Astrocyte of the cerebellum (primary cell): ENCODE measurements at regions not wholly inside any gene's neighbourhood (a gene's known extent, or its start where the extent isn't known, plus 50 kb on each side); places are given as distances from the start of the nearest gene placed in this dataset.

Source experiments
- DNase-seq: peaks from one replicate; pipeline ENCODE4 v3.0.0-alpha.2; 2011; ENCODE audit warnings: low read depth
- H3K4me3 ChIP-seq: 2 replicates; pipeline ENCODE4 v1.5.1; 2011; ENCODE audit warnings: mild to moderate bottlenecking, low read depth, low read length, moderate library complexity
- CTCF ChIP-seq: IDR thresholded peaks from 2 replicates; pipeline ENCODE4 v1.5.1; 2012; ENCODE audit warnings: low read length, low read depth, moderate library complexity, mild to moderate bottlenecking; ENCODE audit errors: missing control alignments
- in situ Hi-C: cut with HindIII; loops from 2 replicates; pipeline ENCODE4 v1.10.0; 2017; ENCODE audit warnings: low sequenced_read_pairs

GRCh38 chr3:159624616-159625015 is 364.0 kb upstream of the IL12A start:
- in situ Hi-C loops = no loop called here
- no peak for DNase-seq
- TF ChIP-seq CTCF = no peak
- H3K4me3 ChIP-seq = no peak overlapping the region

- no peak for TF ChIP-seq CTCF
These were observed 363.0 kb upstream of the IL12A start for GRCh38 chr3:159625594-159625993.

DNA sequence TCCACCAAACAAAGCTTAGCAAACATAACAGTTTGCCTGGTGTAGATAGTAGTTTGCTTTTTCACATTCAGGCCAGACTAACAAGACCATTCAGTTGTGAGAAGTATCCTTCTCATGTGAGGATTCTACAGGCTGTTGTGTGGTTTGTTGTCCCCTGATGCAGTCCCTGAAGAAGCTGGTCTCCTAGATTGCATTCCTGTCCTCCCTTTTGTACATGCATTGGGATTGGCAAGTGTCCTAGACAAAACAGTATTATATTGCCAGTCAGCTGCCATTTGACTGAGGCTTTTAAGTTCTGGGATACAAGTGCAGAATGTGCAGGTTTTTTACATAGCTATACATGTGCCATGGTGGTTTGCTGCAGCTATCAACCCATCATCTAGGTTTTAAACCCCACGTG is 362.0 kb upstream of the IL12A start:
- no peak overlapping the region for H3K4me3 ChIP-seq
- TF ChIP-seq CTCF = no peak
- in situ Hi-C loops = no loop called here
- no peak for DNase-seq

More at GRCh38 chr3:159625594-159625993, 363.0 kb upstream of the IL12A start:
- DNase-seq = no peak
- no peak overlapping the region for H3K4me3 ChIP-seq
- in situ Hi-C loops = no loop called here

DNA sequence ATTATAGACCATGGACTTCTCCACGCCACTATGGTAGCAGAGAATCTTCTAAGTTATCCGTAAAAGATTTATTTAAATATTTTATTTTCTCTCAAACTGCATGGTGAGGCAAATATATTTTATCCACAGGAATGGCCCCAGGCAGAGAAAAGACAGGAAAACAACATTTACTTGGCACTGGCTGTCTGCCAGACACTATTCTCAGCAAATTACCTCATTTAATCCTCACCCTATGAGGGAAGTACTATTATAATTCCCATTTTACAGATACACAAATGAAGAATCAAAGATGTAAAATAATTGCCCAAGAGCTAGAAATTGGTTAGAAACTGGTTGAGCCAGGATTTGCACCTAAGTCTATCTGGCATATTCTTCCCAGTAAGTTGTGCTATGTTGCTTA is 361.4 kb upstream of the IL12A start:
- no peak overlapping the region for H3K4me3 ChIP-seq
- in situ Hi-C loops = no loop called here
- no peak for TF ChIP-seq CTCF
- DNase-seq = no peak

GRCh38 chr3:159627634-159628033 is 361.0 kb upstream of the IL12A start:
- TF ChIP-seq CTCF = no peak
- no peak for DNase-seq
- H3K4me3 ChIP-seq = no peak overlapping the region
- in situ Hi-C loops = no loop called here

DNA sequence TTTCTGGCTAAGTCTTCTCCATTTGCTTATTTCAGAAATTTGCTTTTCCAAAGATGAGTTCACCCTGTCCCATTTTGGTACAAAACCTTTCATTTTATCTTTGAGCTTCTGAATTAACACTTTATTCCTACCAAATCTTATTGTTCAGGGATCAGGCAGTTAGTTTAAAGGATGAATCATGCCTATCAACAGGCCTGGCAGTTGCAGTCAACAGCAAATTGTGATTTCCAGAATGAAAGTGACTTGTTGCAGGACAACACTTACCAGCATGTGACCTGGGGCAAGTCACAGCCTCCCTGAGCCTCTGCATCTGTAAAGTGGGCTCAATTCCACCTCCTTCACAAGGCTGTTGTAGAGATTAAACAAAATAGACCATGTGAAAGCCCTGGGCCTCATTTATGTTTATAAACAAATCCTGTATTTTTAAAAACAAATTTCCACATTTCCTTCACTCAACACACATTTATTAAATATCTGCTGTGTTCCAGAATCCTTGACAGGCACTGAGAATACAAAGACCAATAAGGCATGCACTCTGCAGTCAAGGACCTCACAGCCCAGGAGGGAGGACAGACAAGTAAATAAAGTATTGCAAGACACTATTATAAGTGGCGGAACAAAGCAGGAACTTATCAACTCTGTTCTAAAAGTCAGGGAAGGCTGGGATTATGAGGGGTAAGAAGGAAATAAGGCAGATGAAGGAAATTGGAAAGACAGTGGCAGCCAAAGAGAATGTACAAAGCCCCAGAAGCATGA is 359.1 kb upstream of the IL12A start:
- no peak overlapping the region for H3K4me3 ChIP-seq
- in situ Hi-C loops = no loop called here
- TF ChIP-seq CTCF = no peak
- DNase-seq = no peak
